Activated T-cell treated with anti-CD3 and anti-CD28 coated beads, Interleukin-2, amount 50 U/mL, for 72 hours (primary cell): ENCODE measurements at regions not wholly inside any gene's neighbourhood (a gene's known extent, or its start where the extent isn't known, plus 50 kb on each side); places are given as distances from the start of the nearest gene placed in this dataset.

Source experiments
- ATAC-seq, 2 donors: fragments of 150-1000 bp; cut with Tn5 transposase; replicated peaks in 1 of 2; 2 replicates each; pipeline ENCODE4 v1.10.0; 2021; ENCODE audit warnings: moderate library complexity in 2 of 2, mild to moderate bottlenecking in 1 of 2
- DNase-seq, 2 donors: peaks; one replicate each; pipeline ENCODE4 v3.0.0; 2021 to 2022; ENCODE audit warnings: mixed read lengths in 1 of 2
- H3K27ac Mint-ChIP-seq: one replicate; pipeline ENCODE4 v1.8.0; 2022; ENCODE audit warnings: mild to moderate bottlenecking, moderate library complexity, mixed read lengths
- H3K27me3 Mint-ChIP-seq: one replicate; pipeline ENCODE4 v1.8.0; 2022; ENCODE audit warnings: low read depth, mixed read lengths
- H3K36me3 Mint-ChIP-seq, 2 donors: one replicate each; pipeline ENCODE4 v1.8.0; 2022; ENCODE audit warnings: mixed read lengths in 2 of 2, mild to moderate bottlenecking in 1 of 2; ENCODE audit not compliant: insufficient read depth in 2 of 2
- H3K4me1 Mint-ChIP-seq: one replicate; pipeline ENCODE4 v1.8.0; 2022; ENCODE audit warnings: low read depth, mixed read lengths
- H3K4me3 Mint-ChIP-seq, 2 donors: one replicate each; pipeline ENCODE4 v1.8.0; 2022; ENCODE audit warnings: mild to moderate bottlenecking in 2 of 2, mixed read lengths in 2 of 2, moderate library complexity in 2 of 2
- H3K9me3 Mint-ChIP-seq, 2 donors: one replicate each; pipeline ENCODE4 v1.8.0; 2022; ENCODE audit warnings: mixed read lengths in 2 of 2

DNA sequence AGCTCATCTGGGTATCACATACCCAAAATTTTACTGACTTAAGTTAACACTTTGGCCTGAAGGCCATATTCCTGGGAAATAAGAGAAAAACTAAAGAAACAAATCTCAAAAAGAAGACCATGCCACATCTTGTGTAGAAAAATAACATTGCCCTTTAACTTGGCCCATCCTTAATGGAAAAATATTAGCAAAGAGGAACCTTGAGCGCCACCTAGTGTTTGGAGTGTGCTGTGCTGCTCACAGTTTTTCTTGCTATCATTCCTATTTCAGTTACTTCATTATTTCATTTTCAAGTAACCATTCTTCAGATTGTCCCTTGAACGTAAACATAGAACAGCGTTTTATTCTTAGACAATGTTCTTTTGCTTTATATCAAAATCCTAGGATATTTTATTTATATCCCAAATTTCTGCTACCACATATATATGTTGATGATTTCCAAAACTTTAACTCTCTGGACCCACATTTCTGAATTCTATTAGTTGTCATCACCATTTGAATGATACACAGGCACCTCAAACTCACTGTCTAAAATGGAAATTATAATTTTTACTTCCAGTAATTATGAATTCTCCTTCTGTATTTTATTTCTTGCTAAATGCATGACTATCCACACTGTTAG lies 999.0 kb upstream of the ADGRL3 start:
- H3K9me3 Mint-ChIP-seq, result peaks cover 0 to 2% of the 10 kb centered on the region in 2 donors
- no peaks in the 10 kb centered on the region for H3K36me3 Mint-ChIP-seq
- no peak for ATAC-seq
- H3K4me3 Mint-ChIP-seq, result no peak overlapping the region
- no peaks in the 10 kb centered on the region for H3K4me1 Mint-ChIP-seq
- H3K27ac Mint-ChIP-seq, result no peak overlapping the region
- DNase-seq, result peak; percentile 15 to 29
- H3K27me3 Mint-ChIP-seq, result no peaks in the 10 kb centered on the region

DNA sequence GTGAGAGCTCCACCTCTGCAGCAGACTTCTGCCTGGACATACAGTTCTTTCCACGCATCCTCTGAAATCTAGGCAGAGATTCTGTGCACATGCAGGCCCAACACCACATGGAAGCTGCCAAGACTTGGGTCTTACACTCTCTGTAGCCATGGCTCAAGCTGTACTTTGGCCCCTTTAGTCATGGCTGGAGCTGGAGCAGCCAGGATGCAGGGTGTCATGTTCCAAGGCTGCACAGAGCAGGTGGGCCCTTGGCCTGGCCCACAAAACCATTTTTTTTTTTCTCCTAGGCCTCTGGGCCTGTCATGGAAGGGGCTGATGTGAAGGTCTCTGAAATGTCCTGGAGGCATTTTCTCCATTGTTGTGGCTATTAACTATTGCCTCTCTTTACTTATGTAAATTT lies 990.5 kb upstream of the ADGRL3 start:
- Mint-ChIP-seq H3K27ac (no peak overlapping the region), H3K9me3 (peaks cover 5 to 7% of the 10 kb centered on the region in 2 donors), H3K4me3 (no peak overlapping the region), H3K36me3 (no peaks in the 10 kb centered on the region), H3K4me1 (no peaks in the 10 kb centered on the region), H3K27me3 (no peaks in the 10 kb centered on the region)
- DNase-seq (no peak), ATAC-seq (no peak)

DNA sequence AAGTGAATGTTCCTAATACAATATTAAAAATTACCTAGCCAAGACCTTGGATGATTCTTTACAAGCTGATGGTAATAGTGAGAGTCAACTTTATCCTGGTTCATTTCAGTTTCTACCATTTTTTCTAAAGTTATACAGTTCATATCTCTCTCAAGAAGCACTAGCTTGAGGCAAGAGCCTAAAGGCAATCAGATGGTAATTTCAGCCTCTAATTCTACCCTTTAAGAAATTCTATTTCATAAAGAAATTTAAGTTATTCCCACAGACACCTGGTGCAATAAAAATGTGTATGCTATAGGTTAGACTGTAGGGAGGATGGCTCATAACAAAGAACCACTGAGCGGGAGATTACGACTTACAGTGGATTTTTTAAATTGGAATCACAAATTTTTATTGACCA lies 984.2 kb upstream of the ADGRL3 start:
- ATAC-seq (no peak), DNase-seq (no peak)
- Mint-ChIP-seq H3K27me3 (no peaks in the 10 kb centered on the region), H3K9me3 (peaks cover 3 to 5% of the 10 kb centered on the region in 2 donors), H3K36me3 (no peaks in the 10 kb centered on the region), H3K4me3 (no peak overlapping the region), H3K4me1 (no peaks in the 10 kb centered on the region), H3K27ac (no peak overlapping the region)

DNA sequence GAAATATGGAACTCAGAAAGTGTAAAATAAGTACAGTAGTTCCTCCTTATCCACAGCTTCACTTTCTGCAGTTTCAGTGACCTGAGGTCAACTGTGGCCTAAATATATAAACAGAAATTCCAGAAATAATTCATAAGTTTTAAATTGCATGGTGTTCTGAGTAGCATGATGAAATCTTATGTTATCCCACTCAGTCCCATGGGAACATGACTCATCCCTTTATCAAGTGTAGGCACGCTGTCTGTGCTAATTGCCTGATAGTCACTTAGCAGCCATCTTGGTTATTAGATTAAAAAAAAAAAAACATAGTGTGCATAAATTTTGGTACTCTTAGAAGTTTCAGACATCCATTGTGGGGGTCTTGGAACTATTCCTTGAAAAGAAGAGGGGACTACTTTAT lies 983.4 kb upstream of the ADGRL3 start:
- no peaks in the 10 kb centered on the region for H3K4me1 Mint-ChIP-seq
- DNase-seq, result no peak

DNA sequence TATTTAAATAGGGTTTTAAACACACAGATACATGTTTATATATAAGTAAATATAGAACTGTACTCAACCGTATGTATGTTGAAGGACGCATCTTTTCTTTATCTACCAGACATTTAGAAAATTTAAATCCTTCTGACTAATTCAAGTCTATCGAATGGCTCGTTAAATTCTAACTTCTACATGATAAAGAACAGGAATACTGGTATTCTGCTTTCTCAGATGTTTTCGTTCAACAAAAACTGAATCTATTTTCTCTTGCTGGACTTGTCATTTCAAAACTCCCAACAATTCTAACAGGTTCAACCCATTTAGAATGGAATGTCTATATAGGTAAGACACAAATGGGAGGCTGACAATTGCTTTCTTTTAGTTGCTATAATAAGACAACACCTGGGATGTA lies 978.3 kb upstream of the ADGRL3 start:
- Mint-ChIP-seq H3K4me1 (no peaks in the 10 kb centered on the region), H3K27me3 (no peaks in the 10 kb centered on the region), H3K9me3 (peaks cover 5 to 8% of the 10 kb centered on the region in 2 donors), H3K36me3 (no peaks in the 10 kb centered on the region), H3K4me3 (no peak overlapping the region), H3K27ac (no peak overlapping the region)
- DNase-seq (no peak), ATAC-seq (no peak)

More for the DNA sequence above, 983.4 kb upstream of the ADGRL3 start:
- Mint-ChIP-seq H3K36me3 (no peaks in the 10 kb centered on the region), H3K27me3 (no peaks in the 10 kb centered on the region), H3K4me3 (no peak overlapping the region), H3K27ac (no peak overlapping the region), H3K9me3 (peaks cover 3 to 4% of the 10 kb centered on the region in 2 donors)
- no peak for ATAC-seq

DNA sequence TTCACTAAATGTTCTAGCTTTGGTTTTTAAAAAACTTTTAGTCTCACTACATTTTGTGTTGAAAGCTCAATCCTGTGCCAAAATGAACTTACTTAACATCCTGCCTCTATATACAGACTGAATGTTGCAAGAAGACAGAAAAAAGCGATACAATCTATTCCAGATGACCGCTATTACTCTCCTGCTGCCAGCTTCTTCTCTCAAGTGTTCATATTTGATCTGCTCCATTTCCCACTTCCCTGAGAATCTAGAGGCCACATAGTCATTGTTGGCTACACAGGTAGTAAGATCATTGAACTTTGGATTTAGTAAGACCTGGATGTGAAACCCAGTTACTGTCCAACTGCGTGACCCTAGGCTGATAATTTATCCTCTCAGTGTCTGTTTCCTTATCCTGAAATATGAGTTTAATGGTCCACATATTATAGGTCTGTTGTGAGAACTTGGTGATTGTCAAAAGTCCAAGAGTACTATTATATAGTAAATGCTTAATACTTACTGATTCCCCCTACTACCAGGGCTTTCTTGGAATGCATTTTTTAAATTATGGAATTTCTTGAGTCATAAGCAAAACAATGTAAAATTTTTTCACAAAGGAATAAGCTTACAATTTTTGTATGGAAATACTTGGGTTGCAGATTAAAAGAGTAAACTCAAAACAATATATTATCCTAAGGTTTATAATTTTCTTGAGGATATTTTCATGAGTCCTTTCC lies 976.8 kb upstream of the ADGRL3 start:
- ATAC-seq, result no peak
- Mint-ChIP-seq H3K4me3 (no peak overlapping the region), H3K9me3 (peaks cover 7 to 14% of the 10 kb centered on the region in 2 donors), H3K27ac (no peak overlapping the region), H3K4me1 (no peaks in the 10 kb centered on the region), H3K36me3 (no peaks in the 10 kb centered on the region), H3K27me3 (no peaks in the 10 kb centered on the region)
- no peak for DNase-seq

DNA sequence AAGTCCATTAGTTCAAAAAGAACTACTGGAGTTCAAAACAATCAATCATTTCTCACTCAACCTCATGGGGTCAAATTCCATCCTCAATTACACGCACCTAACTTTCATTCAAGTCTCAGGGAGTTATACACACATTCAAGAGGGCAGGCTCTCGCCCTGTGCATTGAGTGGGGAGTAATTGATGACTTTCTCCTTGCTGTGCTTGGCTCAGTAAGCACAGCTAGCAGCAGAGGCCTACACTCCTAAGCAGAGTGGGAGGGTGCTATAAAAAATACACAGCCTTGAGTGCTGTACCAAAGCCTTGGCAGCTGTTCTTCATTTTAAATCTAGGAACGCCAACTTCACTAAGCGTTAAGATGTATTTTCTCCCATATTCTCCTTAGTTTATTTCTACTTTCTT lies 958.3 kb upstream of the ADGRL3 start:
- H3K36me3 Mint-ChIP-seq, result peaks cover 0 to under 1% of the 10 kb centered on the region in 2 donors
- no peak overlapping the region for H3K27ac Mint-ChIP-seq
- DNase-seq, result no peak
- H3K4me1 Mint-ChIP-seq, result no peaks in the 10 kb centered on the region
- H3K9me3 Mint-ChIP-seq, result peaks cover 6 to 9% of the 10 kb centered on the region in 2 donors
- no peak overlapping the region for H3K4me3 Mint-ChIP-seq
- no peaks in the 10 kb centered on the region for H3K27me3 Mint-ChIP-seq
- ATAC-seq, result no peak

DNA sequence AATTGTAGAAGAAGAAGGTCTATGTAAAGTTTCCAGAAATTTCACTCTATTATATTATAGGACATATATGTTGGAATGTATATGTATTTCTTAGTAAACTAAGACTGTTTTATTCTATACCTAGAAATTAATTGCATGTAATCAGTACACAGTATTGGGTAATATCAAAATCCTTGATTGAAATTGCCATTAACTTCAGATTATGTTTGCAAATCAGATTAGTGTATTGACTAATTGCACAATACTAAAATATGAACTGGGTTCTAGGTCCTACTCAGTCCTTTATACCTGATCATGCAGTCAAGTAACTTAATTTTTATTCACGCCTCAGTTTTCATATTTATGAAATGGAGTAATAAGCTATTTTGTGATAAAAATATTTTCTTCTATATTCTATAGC lies 950.3 kb upstream of the ADGRL3 start:
- Mint-ChIP-seq H3K27ac (no peak overlapping the region), H3K4me3 (no peak overlapping the region), H3K27me3 (no peaks in the 10 kb centered on the region), H3K4me1 (no peaks in the 10 kb centered on the region), H3K36me3 (peaks cover 0 to 2% of the 10 kb centered on the region in 2 donors), H3K9me3 (peaks cover 5 to 6% of the 10 kb centered on the region in 2 donors)
- no peak for ATAC-seq
- DNase-seq, result no peak

DNA sequence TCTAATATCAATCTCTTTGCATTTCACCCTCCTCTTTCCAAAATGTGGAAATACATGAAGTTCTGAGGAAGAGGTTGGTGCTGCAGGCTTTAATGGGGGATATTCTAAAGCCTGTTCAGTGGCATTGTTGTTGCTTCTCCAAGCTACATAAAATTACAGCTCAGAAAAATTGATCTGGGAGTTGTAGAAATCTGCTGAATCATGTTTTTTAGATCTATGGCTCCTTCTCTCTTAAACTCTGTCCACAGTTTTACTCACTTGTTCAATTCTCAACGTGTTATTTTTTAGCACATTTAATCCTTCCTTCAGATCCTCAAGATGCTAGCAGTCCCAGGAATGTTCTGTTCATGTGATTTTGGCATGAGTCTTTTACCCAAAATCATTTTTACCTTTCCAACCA lies 949.5 kb upstream of the ADGRL3 start:
- DNase-seq (no peak), ATAC-seq (no peak)
- Mint-ChIP-seq H3K27ac (no peak overlapping the region), H3K4me3 (no peak overlapping the region), H3K27me3 (no peaks in the 10 kb centered on the region), H3K4me1 (no peaks in the 10 kb centered on the region), H3K36me3 (peaks cover 0 to 2% of the 10 kb centered on the region in 2 donors), H3K9me3 (peaks cover 5 to 6% of the 10 kb centered on the region in 2 donors)

DNA sequence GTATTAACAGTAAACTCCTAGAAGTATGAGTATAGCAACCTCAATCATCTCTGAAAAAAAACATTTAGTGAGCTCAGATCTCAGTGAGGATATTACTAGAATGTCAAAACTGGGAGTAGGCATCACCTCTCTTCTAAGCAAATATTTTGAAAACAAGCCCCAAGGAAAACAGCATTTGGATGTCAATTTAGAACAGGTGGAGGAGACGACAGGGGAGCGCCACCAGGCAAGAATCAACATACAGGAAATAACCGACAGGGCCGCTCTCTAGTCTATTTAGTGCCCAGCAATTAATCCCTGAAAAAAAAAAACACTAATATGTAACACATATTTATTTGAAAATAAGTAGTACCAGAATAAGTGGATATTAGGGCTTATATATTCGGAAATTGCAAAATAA lies 940.3 kb upstream of the ADGRL3 start:
- Mint-ChIP-seq H3K27ac (no peak overlapping the region), H3K36me3 (no peaks in the 10 kb centered on the region)

DNA sequence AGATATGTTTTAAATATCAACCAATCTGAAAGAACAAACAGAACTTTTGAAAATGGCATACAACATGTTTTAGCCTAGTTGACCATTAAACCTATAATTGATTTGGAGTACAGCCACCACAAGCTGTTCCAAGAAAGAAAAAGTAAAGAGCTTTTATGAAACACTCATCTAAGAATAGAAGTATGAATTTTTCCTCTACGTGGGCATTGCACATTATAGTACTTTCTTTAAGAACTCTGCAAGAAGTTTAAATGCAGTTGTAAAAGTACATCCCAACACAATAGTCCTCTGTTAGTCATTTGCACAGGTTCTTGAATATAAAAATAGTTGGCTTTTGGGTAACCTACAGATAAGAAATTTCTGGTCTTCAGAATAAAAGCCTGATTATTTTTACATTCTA lies 933.6 kb upstream of the ADGRL3 start:
- peaks cover 6 to 10% of the 10 kb centered on the region in 2 donors for H3K9me3 Mint-ChIP-seq
- no peak overlapping the region for H3K27ac Mint-ChIP-seq
- ATAC-seq (no peak), DNase-seq (no peak)
- H3K4me3 Mint-ChIP-seq, result no peak overlapping the region
- no peaks in the 10 kb centered on the region for H3K36me3 Mint-ChIP-seq
- H3K4me1 Mint-ChIP-seq, result no peaks in the 10 kb centered on the region
- H3K27me3 Mint-ChIP-seq, result no peaks in the 10 kb centered on the region

More for the DNA sequence above, 940.3 kb upstream of the ADGRL3 start:
- Mint-ChIP-seq H3K27me3 (no peaks in the 10 kb centered on the region), H3K9me3 (peaks cover 2 to 4% of the 10 kb centered on the region in 2 donors), H3K4me3 (no peak overlapping the region), H3K4me1 (no peaks in the 10 kb centered on the region)
- ATAC-seq, result no peak
- DNase-seq, result no peak

DNA sequence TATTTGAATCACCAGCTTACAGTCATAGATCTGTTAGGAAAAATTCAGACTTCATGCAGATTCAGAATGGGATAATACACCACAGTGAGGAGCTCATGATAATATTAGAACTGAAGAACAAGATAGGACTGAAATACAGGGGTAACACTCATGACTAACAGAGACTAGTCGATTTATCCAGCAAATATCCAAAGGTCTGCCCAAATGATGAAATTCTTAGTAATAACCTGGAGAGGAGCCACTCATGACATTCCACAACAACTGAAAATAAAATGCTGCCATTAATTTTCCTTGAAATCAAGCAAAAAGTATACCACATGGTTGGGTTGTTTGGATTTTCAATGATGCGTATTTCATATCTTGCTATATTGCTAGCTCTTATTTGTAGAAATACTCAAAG lies 903.7 kb upstream of the ADGRL3 start:
- no peak overlapping the region for H3K4me3 Mint-ChIP-seq
- ATAC-seq (no peak), DNase-seq (no peak)
- no peaks in the 10 kb centered on the region for H3K27me3 Mint-ChIP-seq
- H3K4me1 Mint-ChIP-seq, result no peaks in the 10 kb centered on the region
- H3K27ac Mint-ChIP-seq, result no peak overlapping the region
- no peaks in the 10 kb centered on the region for H3K36me3 Mint-ChIP-seq
- peaks cover 7 to 13% of the 10 kb centered on the region in 2 donors for H3K9me3 Mint-ChIP-seq

DNA sequence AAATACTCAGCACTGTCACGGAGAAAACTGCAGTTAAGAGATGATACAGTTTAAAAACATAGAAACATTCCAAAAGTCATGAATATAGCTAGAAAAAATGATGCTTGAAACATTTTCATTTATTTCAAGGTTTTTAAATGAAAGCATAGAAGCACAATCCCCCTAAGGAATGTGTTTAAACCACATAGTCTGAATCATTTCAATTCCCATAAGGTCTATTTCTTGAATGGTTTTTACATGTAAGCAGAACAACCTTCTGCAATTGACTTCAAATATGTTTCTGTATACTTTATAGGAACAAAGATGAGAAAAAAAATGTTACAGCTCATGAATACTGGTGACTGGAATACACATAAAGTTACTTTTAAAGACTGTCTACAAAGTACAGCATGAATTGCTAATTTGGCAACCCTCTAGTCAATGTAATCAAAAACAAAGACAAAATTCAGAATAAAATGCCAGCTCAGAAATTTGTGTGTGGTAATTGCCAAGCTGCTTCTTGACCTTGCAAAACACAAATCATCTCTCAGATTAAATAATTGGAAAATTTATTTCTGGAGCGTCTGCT lies 886.4 kb upstream of the ADGRL3 start:
- H3K27ac Mint-ChIP-seq, result no peak overlapping the region
- no peak for ATAC-seq
- H3K36me3 Mint-ChIP-seq, result peaks cover 0 to 3% of the 10 kb centered on the region in 2 donors
- DNase-seq, result no peak
- H3K9me3 Mint-ChIP-seq, result peaks cover 0 to 2% of the 10 kb centered on the region in 2 donors
- H3K4me3 Mint-ChIP-seq, result no peak overlapping the region
- no peaks in the 10 kb centered on the region for H3K4me1 Mint-ChIP-seq
- H3K27me3 Mint-ChIP-seq, result no peaks in the 10 kb centered on the region
